Fibroblast of mammary gland (primary cell): ENCODE measurements at regions not wholly inside any gene's neighbourhood (a gene's known extent, or its start where the extent isn't known, plus 50 kb on each side); places are given as distances from the start of the nearest gene placed in this dataset.

Experiments
- DNase-seq: peaks from one replicate; pipeline ENCODE4 v3.0.0-alpha.2; 2010; ENCODE audit warnings: low read depth
- H3K4me3 ChIP-seq: 2 replicates; pipeline ENCODE4 v1.5.1; 2011; ENCODE audit warnings: low read depth, mild to moderate bottlenecking, low read length, moderate library complexity; ENCODE audit not compliant: control insufficient read depth
- TF ChIP-seq, protein P1 (sequence below): conservative IDR thresholded peaks from 2 replicates; pipeline ENCODE4 v1.5.1; 2011; ENCODE audit warnings: low read depth, low read length, inconsistent platforms; ENCODE audit not compliant: control insufficient read depth, insufficient read depth

- no peak for DNase-seq
- H3K4me3 ChIP-seq, result no peak overlapping the region
- TF ChIP-seq, protein P1, sequence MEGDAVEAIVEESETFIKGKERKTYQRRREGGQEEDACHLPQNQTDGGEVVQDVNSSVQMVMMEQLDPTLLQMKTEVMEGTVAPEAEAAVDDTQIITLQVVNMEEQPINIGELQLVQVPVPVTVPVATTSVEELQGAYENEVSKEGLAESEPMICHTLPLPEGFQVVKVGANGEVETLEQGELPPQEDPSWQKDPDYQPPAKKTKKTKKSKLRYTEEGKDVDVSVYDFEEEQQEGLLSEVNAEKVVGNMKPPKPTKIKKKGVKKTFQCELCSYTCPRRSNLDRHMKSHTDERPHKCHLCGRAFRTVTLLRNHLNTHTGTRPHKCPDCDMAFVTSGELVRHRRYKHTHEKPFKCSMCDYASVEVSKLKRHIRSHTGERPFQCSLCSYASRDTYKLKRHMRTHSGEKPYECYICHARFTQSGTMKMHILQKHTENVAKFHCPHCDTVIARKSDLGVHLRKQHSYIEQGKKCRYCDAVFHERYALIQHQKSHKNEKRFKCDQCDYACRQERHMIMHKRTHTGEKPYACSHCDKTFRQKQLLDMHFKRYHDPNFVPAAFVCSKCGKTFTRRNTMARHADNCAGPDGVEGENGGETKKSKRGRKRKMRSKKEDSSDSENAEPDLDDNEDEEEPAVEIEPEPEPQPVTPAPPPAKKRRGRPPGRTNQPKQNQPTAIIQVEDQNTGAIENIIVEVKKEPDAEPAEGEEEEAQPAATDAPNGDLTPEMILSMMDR, result no peak
Measured at GRCh38 chr22:42320443-42321416, 50.3 kb upstream of the TCF20 start.
